Fibroblast of villous mesenchyme (primary cell): ENCODE measurements at regions not wholly inside any gene's neighbourhood (a gene's known extent, or its start where the extent isn't known, plus 50 kb on each side); places are given as distances from the start of the nearest gene placed in this dataset.

ENCODE experiments used
- DNase-seq: peaks from one replicate; pipeline ENCODE4 v3.0.0-alpha.2; 2010; ENCODE audit warnings: low read depth
- H3K4me3 ChIP-seq: 2 replicates; pipeline ENCODE4 v1.5.1; 2011; ENCODE audit warnings: low read depth, mild to moderate bottlenecking, low read length
- CTCF ChIP-seq: IDR thresholded peaks from 2 replicates; pipeline ENCODE4 v1.5.1; 2012; ENCODE audit warnings: low read depth, mild to moderate bottlenecking, low read length; ENCODE audit not compliant: insufficient read depth

- H3K4me3 ChIP-seq: no peak overlapping the region
- no peak for TF ChIP-seq CTCF
Measured at GRCh38 chr2:217735034-217735433, 267.8 kb downstream of the TNS1 start.

GRCh38 chr2:217733461-217733860, 269.3 kb downstream of the TNS1 start:
- no peak overlapping the region for H3K4me3 ChIP-seq
- TF ChIP-seq CTCF: no peak
- DNase-seq: no peak

More at GRCh38 chr2:217735034-217735433, 267.8 kb downstream of the TNS1 start:
- no peak for DNase-seq

- no peak overlapping the region for H3K4me3 ChIP-seq
- no peak for DNase-seq
- no peak for TF ChIP-seq CTCF
Measured at GRCh38 chr2:217732992-217733391, 269.8 kb downstream of the TNS1 start.

- no peak for TF ChIP-seq CTCF
- H3K4me3 ChIP-seq: no peak overlapping the region
- no peak for DNase-seq
Measured at GRCh38 chr2:217731805-217732204, 271.0 kb downstream of the TNS1 start.

GRCh38 chr2:217729421-217730053, 273.3 kb downstream of the TNS1 start:
- no peak for DNase-seq
- TF ChIP-seq CTCF: no peak
- no peak overlapping the region for H3K4me3 ChIP-seq

GRCh38 chr2:217727801-217728200, 275.0 kb downstream of the TNS1 start:
- no peak for TF ChIP-seq CTCF
- H3K4me3 ChIP-seq: no peak overlapping the region
- no peak for DNase-seq

- no peak for DNase-seq
- TF ChIP-seq CTCF: no peak
- H3K4me3 ChIP-seq: no peak overlapping the region
Measured at GRCh38 chr2:217725409-217725808, 277.4 kb downstream of the TNS1 start.
